K562 (cell line): ENCODE measurements at regions not wholly inside any gene's neighbourhood (a gene's known extent, or its start where the extent isn't known, plus 50 kb on each side); places are given as distances from the start of the nearest gene placed in this dataset.

Experiments used
- CTCF ChIP-seq, 3 experiments: IDR thresholded peaks in 2 of 3; conservative IDR thresholded peaks in 1 of 3; 2 replicates each; pipeline ENCODE4 v1.5.1; 2011 to 2012; ENCODE audit warnings: low read length in 3 of 3, mild to moderate bottlenecking in 3 of 3, control low read depth in 2 of 3, improper control_type of control experiment in 1 of 3, inconsistent platforms in 1 of 3, low read depth in 1 of 3, mixed read lengths in 1 of 3, moderate library complexity in 1 of 3; ENCODE audit not compliant: insufficient read depth in 2 of 3
- USF1 ChIP-seq: sonication (generic); formaldehyde crosslinking; IDR thresholded peaks from 2 replicates; pipeline ENCODE4 v1.9.0; 2022; ENCODE audit warnings: mild to moderate bottlenecking, missing genetic modification reagents
- XRCC3 ChIP-seq: fragments of 450-650 bp; IDR thresholded peaks from 2 replicates; pipeline ENCODE4 v1.6.1; 2017; ENCODE audit warnings: mild to moderate bottlenecking, moderate library complexity

GRCh38 chrX:43586830-43587229, 69.3 kb upstream of the MAOA start:
- no peak for TF ChIP-seq XRCC3
- TF ChIP-seq CTCF (IDR thresholded peaks at IDR 0.05 in 2 of 3, conservative IDR thresholded peaks at IDR 0.05 in 1 of 3; ENCODE audit: insufficient read depth in 2 of 3, low read depth in 1 of 3, low read length in 3 of 3) = no peak
- no peak for TF ChIP-seq USF1 (CRISPR knock-in tag)
